Ishikawa (cell line): ENCODE measurements at regions not wholly inside any gene's neighbourhood (a gene's known extent, or its start where the extent isn't known, plus 50 kb on each side); places are given as distances from the start of the nearest gene placed in this dataset.

Experiments used
- CEBPB ChIP-seq: IDR thresholded peaks from 2 replicates; pipeline ENCODE4 v1.6.1; 2012
- CREB1 ChIP-seq: IDR thresholded peaks from 2 replicates; pipeline ENCODE4 v1.6.1; 2012; ENCODE audit warnings: low read depth
- EGR1 ChIP-seq: IDR thresholded peaks from 2 replicates; pipeline ENCODE4 v1.6.1; 2012
- EP300 ChIP-seq: IDR thresholded peaks from 2 replicates; pipeline ENCODE4 v1.6.1; 2012; ENCODE audit warnings: borderline replicate concordance
- FOXM1 ChIP-seq: IDR thresholded peaks from 2 replicates; pipeline ENCODE4 v1.6.1; 2012; ENCODE audit warnings: low read depth, borderline replicate concordance
- NFIC ChIP-seq: IDR thresholded peaks from 2 replicates; pipeline ENCODE4 v1.6.1; 2012
- RAD21 ChIP-seq: IDR thresholded peaks from 2 replicates; pipeline ENCODE4 v1.6.1; 2012; ENCODE audit warnings: low read depth
- TAF1 ChIP-seq: IDR thresholded peaks from 2 replicates; pipeline ENCODE4 v1.6.1; 2012; ENCODE audit warnings: low read depth, mild to moderate bottlenecking
- TCF12 ChIP-seq: IDR thresholded peaks from 2 replicates; pipeline ENCODE4 v1.6.1; 2012; ENCODE audit warnings: low read depth
- TEAD4 ChIP-seq: IDR thresholded peaks from 2 replicates; pipeline ENCODE4 v1.6.1; 2012
- YY1 ChIP-seq: IDR thresholded peaks from 2 replicates; pipeline ENCODE4 v1.6.1; 2012; ENCODE audit warnings: low read depth
- ZBTB7A ChIP-seq: IDR thresholded peaks from 2 replicates; pipeline ENCODE4 v1.6.1; 2012; ENCODE audit warnings: low read depth
- TF ChIP-seq, protein P1 (sequence below): IDR thresholded peaks from 2 replicates; pipeline ENCODE4 v1.6.1; 2012
- TF ChIP-seq, protein P2 (sequence below): IDR thresholded peaks from 2 replicates; pipeline ENCODE4 v1.6.1; 2012; ENCODE audit warnings: low read depth, mild to moderate bottlenecking
- TF ChIP-seq, protein P3 (sequence below): IDR thresholded peaks from 2 replicates; pipeline ENCODE4 v1.6.1; 2012

DNA sequence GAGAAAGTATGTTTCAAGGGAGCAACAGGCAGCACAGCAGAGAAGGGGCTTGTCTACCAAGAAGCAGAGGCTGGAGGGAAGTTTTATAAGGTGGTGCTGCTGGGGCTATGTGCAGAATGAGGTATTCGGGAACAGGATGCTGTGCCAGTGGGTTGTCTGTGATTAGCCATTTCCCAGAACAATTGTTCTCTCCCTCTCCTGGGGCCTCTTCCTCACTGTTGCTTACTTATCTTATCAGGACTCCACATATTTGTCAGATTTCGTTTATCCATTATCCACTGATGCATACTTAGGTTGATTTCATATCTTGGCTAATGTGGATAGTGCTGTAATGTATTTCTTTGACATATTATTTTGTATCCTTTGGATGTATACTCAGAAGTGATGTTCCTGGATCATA is 195.1 kb upstream of the RTL1 start:
- TF ChIP-seq EP300, result no peak
- no peak for TF ChIP-seq CREB1
- TF ChIP-seq, protein P1, sequence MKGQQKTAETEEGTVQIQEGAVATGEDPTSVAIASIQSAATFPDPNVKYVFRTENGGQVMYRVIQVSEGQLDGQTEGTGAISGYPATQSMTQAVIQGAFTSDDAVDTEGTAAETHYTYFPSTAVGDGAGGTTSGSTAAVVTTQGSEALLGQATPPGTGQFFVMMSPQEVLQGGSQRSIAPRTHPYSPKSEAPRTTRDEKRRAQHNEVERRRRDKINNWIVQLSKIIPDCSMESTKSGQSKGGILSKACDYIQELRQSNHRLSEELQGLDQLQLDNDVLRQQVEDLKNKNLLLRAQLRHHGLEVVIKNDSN, result no peak

DNA sequence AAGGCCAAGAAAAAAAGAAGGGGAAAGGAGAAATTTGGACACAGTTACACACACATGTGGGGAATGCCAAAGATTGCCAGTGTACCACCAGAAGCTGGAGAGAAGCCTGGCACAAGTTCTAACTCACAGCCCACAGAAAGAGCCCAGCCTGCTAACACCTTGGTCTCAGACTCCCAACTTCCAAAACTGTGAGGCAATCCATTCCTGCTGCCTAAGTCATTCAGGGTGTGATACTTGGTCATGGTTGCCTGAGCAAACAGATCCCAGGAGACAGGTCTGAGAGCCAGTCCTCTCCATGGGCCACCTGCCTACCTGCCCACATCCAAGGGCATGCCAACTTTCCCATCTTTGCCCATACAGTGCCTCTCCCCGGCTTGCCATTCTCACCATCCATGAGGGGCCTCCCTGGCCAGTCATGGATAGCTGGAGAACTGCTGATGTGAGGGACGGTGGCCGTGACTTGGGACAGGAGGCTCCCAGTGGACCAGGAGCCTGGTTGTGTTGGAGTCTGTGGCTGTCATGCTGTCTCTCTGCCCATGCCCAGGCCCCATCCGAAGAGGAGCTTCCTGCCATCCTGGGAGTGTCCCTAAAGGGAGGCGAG is 198.0 kb upstream of the RTL1 start:
- TF ChIP-seq RAD21 (no peak), TAF1 (no peak), EGR1 (no peak), TEAD4 (no peak), YY1 (no peak), ZBTB7A (no peak)
- TF ChIP-seq, protein P1, result no peak
- TF ChIP-seq, protein P2, sequence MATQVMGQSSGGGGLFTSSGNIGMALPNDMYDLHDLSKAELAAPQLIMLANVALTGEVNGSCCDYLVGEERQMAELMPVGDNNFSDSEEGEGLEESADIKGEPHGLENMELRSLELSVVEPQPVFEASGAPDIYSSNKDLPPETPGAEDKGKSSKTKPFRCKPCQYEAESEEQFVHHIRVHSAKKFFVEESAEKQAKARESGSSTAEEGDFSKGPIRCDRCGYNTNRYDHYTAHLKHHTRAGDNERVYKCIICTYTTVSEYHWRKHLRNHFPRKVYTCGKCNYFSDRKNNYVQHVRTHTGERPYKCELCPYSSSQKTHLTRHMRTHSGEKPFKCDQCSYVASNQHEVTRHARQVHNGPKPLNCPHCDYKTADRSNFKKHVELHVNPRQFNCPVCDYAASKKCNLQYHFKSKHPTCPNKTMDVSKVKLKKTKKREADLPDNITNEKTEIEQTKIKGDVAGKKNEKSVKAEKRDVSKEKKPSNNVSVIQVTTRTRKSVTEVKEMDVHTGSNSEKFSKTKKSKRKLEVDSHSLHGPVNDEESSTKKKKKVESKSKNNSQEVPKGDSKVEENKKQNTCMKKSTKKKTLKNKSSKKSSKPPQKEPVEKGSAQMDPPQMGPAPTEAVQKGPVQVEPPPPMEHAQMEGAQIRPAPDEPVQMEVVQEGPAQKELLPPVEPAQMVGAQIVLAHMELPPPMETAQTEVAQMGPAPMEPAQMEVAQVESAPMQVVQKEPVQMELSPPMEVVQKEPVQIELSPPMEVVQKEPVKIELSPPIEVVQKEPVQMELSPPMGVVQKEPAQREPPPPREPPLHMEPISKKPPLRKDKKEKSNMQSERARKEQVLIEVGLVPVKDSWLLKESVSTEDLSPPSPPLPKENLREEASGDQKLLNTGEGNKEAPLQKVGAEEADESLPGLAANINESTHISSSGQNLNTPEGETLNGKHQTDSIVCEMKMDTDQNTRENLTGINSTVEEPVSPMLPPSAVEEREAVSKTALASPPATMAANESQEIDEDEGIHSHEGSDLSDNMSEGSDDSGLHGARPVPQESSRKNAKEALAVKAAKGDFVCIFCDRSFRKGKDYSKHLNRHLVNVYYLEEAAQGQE, result no peak
- TF ChIP-seq, protein P3, sequence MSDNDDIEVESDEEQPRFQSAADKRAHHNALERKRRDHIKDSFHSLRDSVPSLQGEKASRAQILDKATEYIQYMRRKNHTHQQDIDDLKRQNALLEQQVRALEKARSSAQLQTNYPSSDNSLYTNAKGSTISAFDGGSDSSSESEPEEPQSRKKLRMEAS, result no peak

DNA sequence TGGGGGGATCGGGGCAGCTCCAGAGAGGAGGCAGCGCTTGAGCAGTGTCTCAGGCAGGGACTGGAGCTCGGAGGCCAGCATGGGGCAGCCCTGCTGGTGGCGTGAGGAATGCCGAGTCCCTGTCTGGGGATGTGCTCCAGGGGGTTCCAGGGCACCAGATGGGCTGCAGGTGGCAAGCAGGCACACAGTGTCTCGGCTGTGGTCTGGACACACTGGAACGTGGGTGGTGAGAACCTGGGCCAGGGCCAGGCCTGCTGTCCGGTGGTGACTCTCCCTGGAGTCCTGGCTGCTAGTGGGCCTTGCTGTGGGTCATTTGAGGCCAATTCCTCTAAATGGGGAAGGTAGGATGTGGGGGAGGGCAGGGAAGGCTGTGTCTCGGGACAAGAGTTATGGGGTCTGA is 199.4 kb upstream of the RTL1 start:
- TF ChIP-seq TAF1, result no peak
- TF ChIP-seq, protein P1, result no peak
- TF ChIP-seq, protein P2, result no peak
- no peak for TF ChIP-seq ZBTB7A
- TF ChIP-seq YY1, result no peak
- TF ChIP-seq TCF12, result no peak
- no peak for TF ChIP-seq CREB1
- no peak for TF ChIP-seq NFIC
- TF ChIP-seq, protein P3, result no peak
- no peak for TF ChIP-seq RAD21
- no peak for TF ChIP-seq EGR1
- no peak for TF ChIP-seq EP300
- TF ChIP-seq TEAD4, result no peak
- TF ChIP-seq CEBPB, result no peak
- TF ChIP-seq FOXM1, result no peak

DNA sequence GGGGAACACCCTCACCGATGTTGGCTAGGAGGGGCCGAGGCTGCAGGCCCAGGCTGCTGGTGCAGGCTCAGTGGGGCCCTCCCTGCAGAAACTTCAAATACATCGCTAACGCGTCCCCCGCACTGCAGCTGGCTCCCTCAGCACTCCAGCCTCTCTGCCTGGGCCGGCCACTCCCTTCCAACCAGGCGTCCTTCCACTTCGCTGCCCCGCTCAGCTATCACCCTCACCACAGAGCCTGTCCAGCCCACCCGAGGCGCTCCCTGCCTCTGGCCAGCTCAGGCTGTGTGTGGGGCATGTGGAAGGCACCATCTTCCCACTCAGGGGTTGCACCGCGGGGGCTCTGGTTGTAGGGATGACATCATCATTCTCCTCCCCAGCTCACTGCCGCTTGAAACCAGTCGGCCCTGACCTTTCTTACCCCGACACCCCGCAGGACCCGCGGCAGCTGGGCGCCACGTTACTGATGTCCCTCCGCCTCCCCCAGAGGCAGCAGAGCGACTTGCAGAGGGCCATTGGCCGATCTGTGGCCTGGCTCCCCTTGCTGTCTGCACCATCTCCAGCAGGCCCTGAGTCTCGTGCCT is 199.9 kb upstream of the RTL1 start:
- no peak for TF ChIP-seq EP300
- TF ChIP-seq TCF12, result no peak
- TF ChIP-seq RAD21, result no peak
- no peak for TF ChIP-seq CEBPB
- no peak for TF ChIP-seq ZBTB7A
- TF ChIP-seq YY1, result no peak
- no peak for TF ChIP-seq CREB1
- TF ChIP-seq, protein P2, result no peak
- no peak for TF ChIP-seq TEAD4
